Gastrocnemius medialis (tissue), 4 donors: ENCODE measurements at regions not wholly inside any gene's neighbourhood (a gene's known extent, or its start where the extent isn't known, plus 50 kb on each side); places are given as distances from the start of the nearest gene placed in this dataset.

Source experiments
- POLR2A ChIP-seq, 2 donors: fragments of 450-650 bp; IDR thresholded peaks; one replicate each; pipeline ENCODE4 v1.6.1; 2017; ENCODE audit warnings: antibody characterized with exemption in 2 of 2, mild to moderate bottlenecking in 2 of 2, moderate library complexity in 2 of 2
- TF ChIP-seq, protein P1 (sequence below), 5 experiments: fragments of 450-650 bp in 3 of 5; fragments of 200-600 bp in 2 of 5; sonication (generic) in 2 of 5; IDR thresholded peaks in 4 of 5; conservative IDR thresholded peaks in 1 of 5; 1 replicate in 4 of 5; 2 replicates in 1 of 5; pipeline ENCODE4 v1.5.1; 2016 to 2019; ENCODE audit warnings: antibody characterized with exemption in 5 of 5, mild to moderate bottlenecking in 3 of 5, moderate library complexity in 3 of 5

DNA sequence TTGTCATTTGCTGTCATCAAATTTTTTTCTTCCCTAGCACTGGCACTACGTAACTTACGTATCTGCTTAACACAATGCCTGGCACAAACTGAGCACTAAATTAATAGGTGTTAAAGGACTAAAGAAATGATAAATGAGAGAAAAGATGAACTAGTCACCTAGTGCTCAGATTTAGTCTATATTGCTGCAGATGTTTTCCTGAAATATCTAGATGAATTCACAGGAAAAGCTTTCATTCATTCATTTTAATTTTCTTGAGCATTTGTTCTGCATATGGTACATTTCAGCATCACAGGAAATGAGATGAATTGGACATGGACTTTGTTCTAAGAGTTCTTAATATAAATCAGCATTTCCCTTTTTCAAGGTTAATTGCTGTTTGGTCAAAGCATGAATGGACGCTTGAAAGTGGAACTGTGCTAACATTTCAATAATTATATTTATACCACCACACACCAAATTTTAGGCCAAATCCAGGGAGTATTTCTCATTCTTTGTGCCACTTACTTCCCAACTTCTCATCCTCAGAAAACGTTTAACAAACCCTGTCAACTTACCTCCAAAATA lies 163.2 kb upstream of the MDFIC start:
- TF ChIP-seq, protein P1, sequence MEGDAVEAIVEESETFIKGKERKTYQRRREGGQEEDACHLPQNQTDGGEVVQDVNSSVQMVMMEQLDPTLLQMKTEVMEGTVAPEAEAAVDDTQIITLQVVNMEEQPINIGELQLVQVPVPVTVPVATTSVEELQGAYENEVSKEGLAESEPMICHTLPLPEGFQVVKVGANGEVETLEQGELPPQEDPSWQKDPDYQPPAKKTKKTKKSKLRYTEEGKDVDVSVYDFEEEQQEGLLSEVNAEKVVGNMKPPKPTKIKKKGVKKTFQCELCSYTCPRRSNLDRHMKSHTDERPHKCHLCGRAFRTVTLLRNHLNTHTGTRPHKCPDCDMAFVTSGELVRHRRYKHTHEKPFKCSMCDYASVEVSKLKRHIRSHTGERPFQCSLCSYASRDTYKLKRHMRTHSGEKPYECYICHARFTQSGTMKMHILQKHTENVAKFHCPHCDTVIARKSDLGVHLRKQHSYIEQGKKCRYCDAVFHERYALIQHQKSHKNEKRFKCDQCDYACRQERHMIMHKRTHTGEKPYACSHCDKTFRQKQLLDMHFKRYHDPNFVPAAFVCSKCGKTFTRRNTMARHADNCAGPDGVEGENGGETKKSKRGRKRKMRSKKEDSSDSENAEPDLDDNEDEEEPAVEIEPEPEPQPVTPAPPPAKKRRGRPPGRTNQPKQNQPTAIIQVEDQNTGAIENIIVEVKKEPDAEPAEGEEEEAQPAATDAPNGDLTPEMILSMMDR (IDR thresholded peaks at IDR 0.05 in 4 of 5, conservative IDR thresholded peaks at IDR 0.05 in 1 of 5): no peak
- TF ChIP-seq POLR2A (IDR thresholded peaks at IDR 0.05): no peak
